ENCODE measurements at regions not wholly inside any gene's neighbourhood (a gene's known extent, or its start where the extent isn't known, plus 50 kb on each side); places are given as distances from the start of the nearest gene placed in this dataset.

DNA sequence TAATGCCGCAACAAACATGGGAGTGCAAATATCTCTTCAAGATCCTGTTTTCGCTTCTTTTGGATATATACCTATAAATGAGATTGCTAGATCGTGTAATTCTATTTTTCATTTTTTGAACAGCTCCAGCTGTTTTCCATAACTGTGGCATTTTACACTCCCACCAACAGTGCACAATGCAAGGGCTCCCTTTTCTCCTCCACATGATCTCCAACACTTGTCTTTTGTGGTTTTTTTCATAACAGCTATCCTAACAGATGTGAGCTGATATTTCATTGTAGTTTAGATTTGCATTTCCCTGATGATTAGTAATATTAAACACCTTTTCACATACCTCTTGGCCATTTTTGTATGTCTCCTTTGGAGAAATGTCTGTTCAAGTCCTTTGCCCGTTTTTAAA lies 58.6 kb upstream of the TJP1 start:
- Mint-ChIP-seq H3K36me3 (ENCODE audit: insufficient read depth, unreplicated experiment) (no peaks in the 10 kb centered on the region), H3K4me1 (ENCODE audit: low read depth, unreplicated experiment) (no peaks in the 10 kb centered on the region), H3K27me3 (ENCODE audit: insufficient read depth, unreplicated experiment) (no peaks in the 10 kb centered on the region), H3K4me3 (ENCODE audit: unreplicated experiment) (no peak overlapping the region), H3K27ac (ENCODE audit: unreplicated experiment) (no peak overlapping the region), H3K9me3 (ENCODE audit: unreplicated experiment) (no peaks in the 10 kb centered on the region)
- TF ChIP-seq, protein P1, sequence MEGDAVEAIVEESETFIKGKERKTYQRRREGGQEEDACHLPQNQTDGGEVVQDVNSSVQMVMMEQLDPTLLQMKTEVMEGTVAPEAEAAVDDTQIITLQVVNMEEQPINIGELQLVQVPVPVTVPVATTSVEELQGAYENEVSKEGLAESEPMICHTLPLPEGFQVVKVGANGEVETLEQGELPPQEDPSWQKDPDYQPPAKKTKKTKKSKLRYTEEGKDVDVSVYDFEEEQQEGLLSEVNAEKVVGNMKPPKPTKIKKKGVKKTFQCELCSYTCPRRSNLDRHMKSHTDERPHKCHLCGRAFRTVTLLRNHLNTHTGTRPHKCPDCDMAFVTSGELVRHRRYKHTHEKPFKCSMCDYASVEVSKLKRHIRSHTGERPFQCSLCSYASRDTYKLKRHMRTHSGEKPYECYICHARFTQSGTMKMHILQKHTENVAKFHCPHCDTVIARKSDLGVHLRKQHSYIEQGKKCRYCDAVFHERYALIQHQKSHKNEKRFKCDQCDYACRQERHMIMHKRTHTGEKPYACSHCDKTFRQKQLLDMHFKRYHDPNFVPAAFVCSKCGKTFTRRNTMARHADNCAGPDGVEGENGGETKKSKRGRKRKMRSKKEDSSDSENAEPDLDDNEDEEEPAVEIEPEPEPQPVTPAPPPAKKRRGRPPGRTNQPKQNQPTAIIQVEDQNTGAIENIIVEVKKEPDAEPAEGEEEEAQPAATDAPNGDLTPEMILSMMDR (IDR thresholded peaks at IDR 0.05; ENCODE audit: insufficient read depth in 1 of 2, low read depth in 1 of 2, low read length in 1 of 2, severe bottlenecking in 1 of 2, unreplicated experiment in 1 of 2) = no peak
- no peak overlapping the region for H3K4me3 ChIP-seq (ENCODE audit: low read depth, low read length)
- intact Hi-C loops (cut with micrococcal nuclease; ENCODE audit: unreplicated experiment) = no loop called here
- H3K36me3 ChIP-seq (ENCODE audit: control insufficient read depth, insufficient read depth, low read length) = no peaks in the 10 kb centered on the region
- DNase-seq = no peak
- H3K27me3 ChIP-seq (replicated peaks; ENCODE audit: control insufficient read depth, insufficient read depth, low read length) = no peaks in the 10 kb centered on the region
- CTCF ChIA-PET = no interaction called here
- POLR2A ChIA-PET = no interaction called here
- BruUV-seq (replicated peaks) = no TSS peak
- 0 out of 2 replicates have a peak, but pooled peaks cover 6% of the 10 kb centered on the region for H3K4me1 ChIP-seq
- no peaks in the 10 kb centered on the region for H3K9me3 ChIP-seq

DNA sequence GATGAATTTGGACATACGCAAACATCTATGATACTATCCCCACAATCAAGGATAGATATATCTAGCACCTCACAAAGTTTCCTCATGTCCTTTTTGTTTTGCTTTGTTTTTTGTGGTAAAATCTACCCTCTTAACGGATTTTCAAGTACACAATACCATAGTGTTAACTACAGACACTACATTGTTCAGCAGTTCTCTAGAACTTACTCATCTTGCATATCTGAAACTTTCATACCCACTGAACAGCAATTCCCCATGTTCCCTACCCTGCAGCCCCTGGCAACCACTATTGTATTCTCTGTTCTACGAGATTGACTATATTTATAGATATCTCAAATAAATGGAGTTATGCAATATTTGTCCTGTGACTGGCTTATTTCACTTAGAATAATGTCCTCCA lies 58.1 kb upstream of the TJP1 start:
- H3K4me1 Mint-ChIP-seq (ENCODE audit: low read depth, unreplicated experiment) = no peaks in the 10 kb centered on the region
- POLR2A ChIA-PET = no interaction called here
- H3K27me3 Mint-ChIP-seq (ENCODE audit: insufficient read depth, unreplicated experiment) = no peaks in the 10 kb centered on the region
- H3K9me3 Mint-ChIP-seq (ENCODE audit: unreplicated experiment) = no peaks in the 10 kb centered on the region
- Histone ChIP-seq H3K9me3 (no peaks in the 10 kb centered on the region), H3K36me3 (ENCODE audit: control insufficient read depth, insufficient read depth, low read length) (no peaks in the 10 kb centered on the region), H3K4me1 (0 out of 2 replicates have a peak, but pooled peaks cover 6% of the 10 kb centered on the region), H3K27me3 (replicated peaks; ENCODE audit: control insufficient read depth, insufficient read depth, low read length) (no peaks in the 10 kb centered on the region), H3K4me3 (ENCODE audit: low read depth, low read length) (no peak overlapping the region)
- H3K36me3 Mint-ChIP-seq (ENCODE audit: insufficient read depth, unreplicated experiment) = no peaks in the 10 kb centered on the region
- DNase-seq = no peak
- intact Hi-C loops (cut with micrococcal nuclease; ENCODE audit: unreplicated experiment) = no loop called here
- CTCF ChIA-PET = no interaction called here
- TF ChIP-seq, protein P1 (IDR thresholded peaks at IDR 0.05; ENCODE audit: insufficient read depth in 1 of 2, low read depth in 1 of 2, low read length in 1 of 2, severe bottlenecking in 1 of 2, unreplicated experiment in 1 of 2) = no peak
- H3K4me3 Mint-ChIP-seq (ENCODE audit: unreplicated experiment) = no peak overlapping the region
- H3K27ac Mint-ChIP-seq (ENCODE audit: unreplicated experiment) = no peak overlapping the region
- BruUV-seq (replicated peaks) = no TSS peak

DNA sequence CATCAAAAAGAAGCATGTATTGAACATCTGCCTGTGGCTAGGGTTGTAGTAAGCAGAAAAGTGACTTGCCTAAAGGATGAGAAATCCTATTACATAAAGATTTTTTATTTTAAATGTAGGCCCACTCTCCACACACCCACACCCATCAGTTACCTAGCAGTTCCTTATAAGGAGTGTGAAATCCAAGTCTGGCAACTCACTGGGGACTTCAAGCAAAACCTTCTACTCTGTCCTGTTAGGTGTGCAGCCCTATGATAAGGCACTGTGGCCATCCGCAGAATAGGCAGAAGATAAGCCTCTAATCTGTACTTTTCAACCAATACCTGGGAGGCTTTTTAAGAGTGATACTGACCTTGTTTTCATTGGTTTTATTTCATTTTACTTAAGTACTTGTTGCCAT lies 52.7 kb upstream of the TJP1 start:
- Mint-ChIP-seq H3K27ac (ENCODE audit: unreplicated experiment) (no peak overlapping the region), H3K9me3 (ENCODE audit: unreplicated experiment) (no peaks in the 10 kb centered on the region), H3K4me1 (ENCODE audit: low read depth, unreplicated experiment) (peaks cover 17% of the 10 kb centered on the region), H3K4me3 (ENCODE audit: unreplicated experiment) (no peak overlapping the region), H3K27me3 (ENCODE audit: insufficient read depth, unreplicated experiment) (no peaks in the 10 kb centered on the region), H3K36me3 (ENCODE audit: insufficient read depth, unreplicated experiment) (no peaks in the 10 kb centered on the region)
- peaks cover 14% of the 10 kb centered on the region for H3K4me1 ChIP-seq
- no peak overlapping the region for H3K4me3 ChIP-seq (ENCODE audit: low read depth, low read length)
- no peaks in the 10 kb centered on the region for H3K36me3 ChIP-seq (ENCODE audit: control insufficient read depth, insufficient read depth, low read length)
- POLR2A ChIA-PET = no interaction called here
- no peak for DNase-seq
- CTCF ChIA-PET = no interaction called here
- intact Hi-C loops (cut with micrococcal nuclease; ENCODE audit: unreplicated experiment) = no loop called here
- BruUV-seq (replicated peaks) = no TSS peak
- TF ChIP-seq, protein P1 (IDR thresholded peaks at IDR 0.05; ENCODE audit: insufficient read depth in 1 of 2, low read depth in 1 of 2, low read length in 1 of 2, severe bottlenecking in 1 of 2, unreplicated experiment in 1 of 2) = no peak
- no peaks in the 10 kb centered on the region for H3K9me3 ChIP-seq
- H3K27me3 ChIP-seq (replicated peaks; ENCODE audit: control insufficient read depth, insufficient read depth, low read length) = no peaks in the 10 kb centered on the region
